NB4 (cell line): ENCODE measurements at regions not wholly inside any gene's neighbourhood (a gene's known extent, or its start where the extent isn't known, plus 50 kb on each side); places are given as distances from the start of the nearest gene placed in this dataset.

Source experiments
- DNase-seq: peaks from one replicate; pipeline ENCODE4 v3.0.0; 2010; ENCODE audit warnings: low read depth
- H3K4me3 ChIP-seq: one replicate; pipeline ENCODE4 v1.5.1; 2011; ENCODE audit warnings: mild to moderate bottlenecking, low read depth, low read length, moderate library complexity
- CTCF ChIP-seq: IDR thresholded peaks from one replicate; pipeline ENCODE4 v1.5.1; 2012; ENCODE audit warnings: low read depth, low read length
- MYC ChIP-seq: IDR thresholded peaks from 2 replicates; pipeline ENCODE4 v1.6.1; 2011; ENCODE audit warnings: low read depth, low read length
- POLR2A ChIP-seq: IDR thresholded peaks from 2 replicates; pipeline ENCODE4 v1.6.1; 2011; ENCODE audit warnings: mild to moderate bottlenecking; ENCODE audit not compliant: insufficient read length; ENCODE audit errors: extremely low read depth
- TF ChIP-seq, protein P1 (sequence below): IDR thresholded peaks from 2 replicates; pipeline ENCODE4 v1.6.1; 2011; ENCODE audit warnings: low read depth, low read length

DNA sequence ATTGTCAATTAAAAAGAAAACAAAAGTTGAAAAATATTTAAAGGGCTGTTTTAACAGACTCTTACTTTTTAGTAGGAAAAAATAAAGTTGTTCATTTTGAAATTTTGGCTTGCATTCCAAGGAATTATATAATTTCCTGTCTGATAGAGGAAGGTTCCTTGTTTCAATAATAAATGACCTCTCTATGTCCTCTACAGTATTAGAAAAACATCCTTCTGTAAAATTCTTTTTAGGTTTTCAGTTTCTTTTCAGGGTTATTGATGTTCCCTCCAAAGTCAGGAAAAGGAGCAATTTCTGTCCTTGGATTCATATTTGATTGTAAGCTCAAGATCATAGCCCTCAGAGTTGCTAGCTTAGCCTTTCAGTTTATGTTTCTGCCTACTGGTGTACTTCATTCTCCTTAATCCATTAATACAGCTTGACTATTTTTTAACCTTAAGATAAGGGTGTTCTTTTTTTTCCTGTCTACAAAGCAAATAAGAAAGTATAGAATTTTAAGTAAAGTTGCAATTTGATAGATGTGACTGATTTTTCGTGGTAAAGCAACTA, 125.2 kb upstream of the COL3A1 start:
- DNase-seq = no peak
- H3K4me3 ChIP-seq = no peak overlapping the region
- TF ChIP-seq MYC (no peak), CTCF (no peak), POLR2A (no peak)
- TF ChIP-seq, protein P1, sequence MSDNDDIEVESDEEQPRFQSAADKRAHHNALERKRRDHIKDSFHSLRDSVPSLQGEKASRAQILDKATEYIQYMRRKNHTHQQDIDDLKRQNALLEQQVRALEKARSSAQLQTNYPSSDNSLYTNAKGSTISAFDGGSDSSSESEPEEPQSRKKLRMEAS = no peak

DNA sequence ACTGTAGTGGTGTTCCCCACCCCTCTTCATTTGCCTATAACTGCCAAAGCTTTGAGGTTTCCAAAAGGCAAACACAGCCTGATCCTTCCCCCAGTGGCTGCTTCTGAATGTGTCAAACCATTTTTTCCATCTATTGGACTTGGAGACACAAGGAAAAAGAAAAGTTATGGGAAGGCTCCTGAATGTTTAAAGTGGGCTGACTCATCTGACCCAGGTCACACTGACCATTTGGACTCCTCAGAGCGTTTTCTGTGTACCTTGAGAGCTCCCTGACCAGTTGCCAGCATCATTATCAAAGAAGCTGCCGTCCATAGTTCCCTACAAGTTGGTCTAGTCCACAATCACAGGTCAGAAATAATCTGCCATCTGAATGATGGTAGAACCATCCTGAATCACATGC, 123.4 kb upstream of the COL3A1 start:
- no peak for DNase-seq
- H3K4me3 ChIP-seq = no peak overlapping the region
- no peak for TF ChIP-seq POLR2A
- TF ChIP-seq, protein P1 = no peak
- TF ChIP-seq CTCF = no peak
- no peak for TF ChIP-seq MYC

- no peak overlapping the region for H3K4me3 ChIP-seq
- no peak for DNase-seq
- no peak for TF ChIP-seq MYC
- TF ChIP-seq CTCF = no peak
- no peak for TF ChIP-seq POLR2A
- TF ChIP-seq, protein P1 = no peak
Observed at GRCh38 chr2:188851311-188851710, 122.9 kb upstream of the COL3A1 start.

DNA sequence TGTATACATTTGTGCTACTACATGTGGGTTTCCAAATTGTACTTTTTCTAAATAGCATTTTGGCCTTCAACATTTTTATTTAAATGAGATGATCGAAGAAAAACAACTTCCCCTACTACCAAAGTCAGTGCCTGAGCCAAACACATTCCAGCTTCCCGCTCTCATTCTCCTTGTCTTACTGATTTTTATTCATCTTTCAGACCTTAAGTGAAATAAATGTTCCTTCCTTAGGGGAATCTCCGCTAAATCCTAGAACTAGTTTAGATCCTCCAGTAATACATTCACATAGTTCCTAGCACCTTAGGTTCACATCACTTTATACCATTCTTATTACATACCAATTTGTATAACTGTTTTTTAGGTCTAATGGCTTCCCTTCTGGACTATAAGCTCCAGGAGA, 122.3 kb upstream of the COL3A1 start:
- H3K4me3 ChIP-seq = no peak overlapping the region
- DNase-seq = no peak
- TF ChIP-seq POLR2A = no peak
- TF ChIP-seq, protein P1 = no peak
- TF ChIP-seq MYC = no peak
- no peak for TF ChIP-seq CTCF

DNA sequence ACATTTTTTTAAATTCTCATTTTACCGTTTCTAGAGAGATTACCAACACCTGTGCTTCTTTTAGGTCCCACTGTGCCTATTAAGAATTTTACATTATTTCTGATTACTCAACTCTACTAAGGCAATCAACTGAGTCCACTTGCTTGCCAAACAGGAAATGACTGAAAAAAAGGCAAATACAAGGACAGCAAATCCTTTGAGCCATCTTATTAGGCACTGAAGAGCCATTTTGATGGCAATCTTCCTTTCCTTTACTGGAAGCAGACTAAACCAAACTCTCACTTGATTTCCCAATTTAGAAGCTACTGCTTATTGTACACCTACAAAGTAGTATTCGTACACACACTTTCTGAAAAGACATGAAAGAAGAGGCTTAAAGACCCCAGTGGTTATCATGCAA, 121.4 kb upstream of the COL3A1 start:
- H3K4me3 ChIP-seq = no peak overlapping the region
- TF ChIP-seq MYC = no peak
- no peak for TF ChIP-seq POLR2A
- no peak for DNase-seq

GRCh38 chr2:188853307-188853706, 120.9 kb upstream of the COL3A1 start:
- TF ChIP-seq POLR2A (no peak), CTCF (no peak), MYC (no peak)
- TF ChIP-seq, protein P1 = no peak
- no peak overlapping the region for H3K4me3 ChIP-seq
- no peak for DNase-seq
